ENCODE measurements at regions not wholly inside any gene's neighbourhood (a gene's known extent, or its start where the extent isn't known, plus 50 kb on each side); places are given as distances from the start of the nearest gene placed in this dataset.

DNA sequence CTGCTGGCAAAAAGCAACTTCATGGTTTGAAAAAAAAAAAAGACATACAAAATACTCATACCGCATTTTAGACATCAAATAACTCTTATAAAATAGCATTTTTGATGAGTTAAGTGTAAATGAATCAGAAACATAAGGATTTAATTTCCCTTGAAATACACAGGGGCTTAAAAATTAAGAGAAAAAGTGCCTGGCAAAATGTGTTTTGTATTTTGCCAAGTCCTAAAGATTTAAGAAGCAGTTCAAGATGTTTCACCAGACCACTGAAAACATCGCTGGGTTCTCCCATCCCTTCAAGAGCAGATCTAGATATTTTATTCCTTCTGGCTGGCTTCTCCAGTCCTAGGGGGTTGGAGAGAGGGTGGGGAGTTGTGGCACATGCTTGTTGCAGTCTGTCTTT lies 396.4 kb downstream of the INHBA start:
- DNase-seq (ENCODE audit: low read depth) = no peak

DNA sequence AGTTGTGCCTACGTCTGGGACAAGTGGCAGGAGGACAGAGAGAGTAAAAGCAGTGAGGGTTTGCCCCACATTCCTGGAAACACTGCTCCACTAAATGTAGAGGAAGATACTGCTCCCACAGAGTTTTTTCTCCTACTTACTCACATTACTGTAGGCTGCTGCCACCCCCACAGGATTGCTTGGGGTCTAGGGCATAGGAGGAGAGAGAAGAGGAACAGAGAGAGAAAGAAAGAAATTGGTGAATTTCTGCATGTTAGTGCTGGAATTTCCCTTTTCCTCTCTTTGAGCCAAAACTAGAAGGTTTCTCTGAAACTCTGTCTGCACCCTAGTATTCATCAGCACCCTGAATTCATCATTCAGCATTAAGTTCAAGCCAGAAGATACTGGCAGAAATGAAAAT lies 397.9 kb downstream of the INHBA start:
- no peak for DNase-seq (ENCODE audit: low read depth)

DNA sequence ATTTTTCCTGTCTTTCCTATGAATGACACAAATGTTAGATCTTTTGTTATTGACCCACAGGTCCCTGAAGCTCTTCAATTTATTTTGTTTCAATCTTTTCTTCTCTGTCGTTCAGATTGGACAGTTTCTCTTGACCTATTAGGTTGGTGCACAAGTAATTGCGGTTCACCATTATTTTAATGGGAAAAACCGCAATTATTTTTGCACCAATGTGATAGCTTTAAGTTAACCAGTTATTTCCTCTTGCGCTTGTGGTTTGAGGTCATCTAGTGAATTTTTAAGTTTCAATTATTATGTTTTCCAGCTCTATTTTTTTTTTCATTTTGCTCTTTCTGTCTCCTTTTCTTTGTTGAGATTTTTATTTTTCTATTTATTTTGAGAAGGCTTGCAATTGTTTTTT lies 399.2 kb downstream of the INHBA start:
- no peak for DNase-seq (ENCODE audit: low read depth)

DNA sequence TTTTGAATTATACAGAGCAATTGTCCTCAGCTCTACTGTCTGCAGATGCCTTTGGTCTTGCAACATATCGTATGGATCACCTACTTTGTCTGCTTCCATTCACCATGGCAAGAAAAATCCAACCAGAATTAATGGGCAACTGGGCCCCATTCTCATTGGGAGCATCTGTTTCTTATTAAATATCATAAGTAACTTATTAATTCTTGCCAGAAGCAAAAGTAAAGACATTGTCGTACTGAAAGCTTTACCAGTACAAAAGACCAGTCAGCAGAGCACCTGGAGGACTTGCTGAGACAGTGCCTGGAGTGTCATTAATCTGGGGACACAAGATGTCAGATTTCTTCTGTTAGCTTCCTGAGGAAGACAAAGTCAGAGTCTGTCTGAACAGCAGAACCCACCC lies 404.5 kb downstream of the INHBA start:
- DNase-seq (ENCODE audit: low read depth) = no peak

DNA sequence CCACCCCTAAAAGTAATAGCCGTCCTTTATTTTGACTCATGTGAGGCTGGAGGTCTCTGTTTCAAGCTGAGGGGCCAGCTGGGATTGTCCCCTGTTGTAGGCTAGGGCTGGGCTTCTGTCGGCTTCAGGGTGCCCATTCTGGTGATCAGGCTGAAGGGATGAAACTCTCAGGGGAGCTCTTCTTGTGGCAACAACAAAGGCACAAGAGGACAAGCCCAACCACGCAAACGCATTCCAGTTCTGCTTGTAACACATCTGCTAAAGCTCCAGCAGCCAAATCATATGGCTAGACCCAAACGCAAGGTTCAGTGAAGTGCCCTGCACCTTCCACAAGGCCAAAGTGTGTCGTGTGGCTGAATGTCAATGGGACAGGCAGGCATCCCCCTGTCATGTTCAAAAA lies 405.7 kb downstream of the INHBA start:
- peak; percentile 24 for DNase-seq (ENCODE audit: low read depth)

DNA sequence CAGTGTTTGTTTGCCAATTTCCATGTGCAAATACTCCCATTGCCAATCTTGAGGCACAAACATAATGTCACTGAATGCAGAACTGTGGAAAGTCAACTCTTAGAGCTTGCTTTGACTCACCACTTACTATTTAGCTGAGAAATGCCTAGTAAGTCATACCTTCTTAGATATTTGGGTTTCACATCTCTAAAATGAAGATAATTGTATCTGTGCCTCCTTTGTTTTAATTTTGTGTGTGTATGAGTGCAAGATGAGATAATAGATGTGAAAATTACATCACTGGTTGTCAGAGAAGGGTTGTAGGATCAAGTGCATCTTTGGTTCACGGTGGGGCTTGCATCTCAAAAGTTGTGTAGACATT lies 407.5 kb downstream of the INHBA start:
- no peak for DNase-seq (ENCODE audit: low read depth)

DNA sequence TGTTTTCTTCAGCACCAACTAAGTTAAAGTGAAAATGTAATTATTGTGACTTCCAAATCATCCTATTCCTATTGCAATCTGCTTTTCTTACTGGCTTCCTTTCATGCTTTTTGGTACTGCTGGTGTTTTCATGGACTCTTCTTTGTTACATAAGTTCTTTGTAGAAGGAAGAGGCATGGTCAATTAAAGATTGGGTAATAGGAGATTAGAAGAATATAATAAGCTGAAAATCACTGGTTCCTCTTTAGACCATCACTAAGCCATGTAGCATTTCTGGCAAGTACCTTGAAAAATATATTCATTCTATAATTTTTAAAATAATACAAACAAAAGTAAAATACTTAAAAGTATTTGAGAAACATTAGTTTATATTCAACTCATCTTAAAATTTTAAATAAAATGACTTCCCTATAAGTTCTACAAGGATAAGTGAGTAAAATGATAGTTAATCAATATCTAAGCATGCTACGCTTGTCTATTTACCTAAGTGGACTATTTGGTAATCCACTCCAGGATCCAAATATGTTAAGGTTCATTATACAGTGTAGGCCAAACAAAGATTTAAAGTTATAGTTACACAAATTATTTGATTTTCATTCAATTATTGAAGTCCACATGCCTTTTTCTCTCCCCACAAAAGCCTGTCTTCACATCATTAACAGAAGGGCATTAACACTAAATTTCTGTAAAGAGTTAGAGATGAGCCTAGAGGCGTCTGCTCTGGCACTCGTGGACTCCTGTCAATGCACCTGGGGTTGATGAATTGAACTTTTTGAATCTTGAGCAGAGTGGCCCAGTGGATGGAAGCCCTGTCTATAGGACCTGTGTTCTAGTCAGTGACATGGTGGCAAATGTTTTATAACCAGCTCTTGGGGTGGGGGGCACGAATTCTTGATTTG lies 408.1 kb downstream of the INHBA start:
- DNase-seq (ENCODE audit: low read depth) = no peak

DNA sequence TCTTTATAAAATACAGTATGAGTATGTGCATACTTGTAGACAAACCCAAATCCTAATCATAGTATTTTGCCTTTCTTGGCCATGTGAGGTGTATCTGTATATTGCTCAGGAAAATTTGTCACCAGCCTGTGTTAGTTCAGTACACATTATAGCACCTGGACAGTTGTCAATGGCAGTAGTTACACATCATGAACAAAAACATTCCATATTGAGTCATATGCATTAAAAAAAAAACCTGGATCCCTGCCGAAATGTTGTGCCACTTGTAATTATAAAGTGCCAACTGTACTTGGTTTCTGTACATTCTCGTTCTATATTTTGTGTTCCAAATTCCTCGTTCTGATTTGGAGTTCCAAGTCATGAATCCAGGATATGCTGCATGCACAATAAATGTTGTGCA lies 410.4 kb downstream of the INHBA start:
- no peak for DNase-seq (ENCODE audit: low read depth)

DNA sequence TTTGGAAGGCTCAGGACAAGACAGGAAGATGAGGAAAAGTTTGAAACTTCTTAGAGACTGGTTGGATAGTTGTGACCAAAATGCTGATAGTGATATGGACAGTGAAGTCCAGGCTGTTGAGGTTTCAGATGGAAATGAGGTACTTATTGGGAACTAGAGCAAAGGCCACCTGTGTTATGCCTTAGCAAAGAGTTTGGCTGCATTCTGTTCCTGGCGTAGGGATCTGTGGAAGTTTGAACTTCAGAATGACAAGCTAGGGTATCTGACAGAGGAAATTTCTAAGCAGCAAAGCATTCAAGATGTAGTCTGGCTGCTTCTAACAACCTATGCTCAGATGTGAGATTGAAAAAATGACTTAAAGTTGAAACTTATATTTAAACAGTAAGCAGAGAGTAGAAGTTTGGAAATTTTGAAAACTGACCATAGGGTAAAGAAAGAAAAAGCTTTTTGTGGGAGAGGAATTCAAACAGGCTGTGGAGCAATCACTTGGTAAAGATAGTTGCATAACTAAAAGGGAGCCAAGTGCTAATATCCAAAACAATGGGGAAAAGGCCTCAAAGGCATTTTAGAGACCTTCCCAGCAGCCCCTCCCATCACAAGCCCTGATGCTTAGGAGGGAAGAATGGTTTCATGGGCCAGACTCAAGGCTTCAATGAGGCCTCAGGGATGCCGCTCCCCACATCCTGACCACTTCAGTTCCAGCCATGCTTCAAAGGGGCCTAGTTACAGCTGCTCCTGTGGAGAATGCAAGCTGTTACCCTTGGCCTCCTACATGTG lies 415.1 kb downstream of the INHBA start:
- peak; percentile 15 for DNase-seq (ENCODE audit: low read depth)

DNA sequence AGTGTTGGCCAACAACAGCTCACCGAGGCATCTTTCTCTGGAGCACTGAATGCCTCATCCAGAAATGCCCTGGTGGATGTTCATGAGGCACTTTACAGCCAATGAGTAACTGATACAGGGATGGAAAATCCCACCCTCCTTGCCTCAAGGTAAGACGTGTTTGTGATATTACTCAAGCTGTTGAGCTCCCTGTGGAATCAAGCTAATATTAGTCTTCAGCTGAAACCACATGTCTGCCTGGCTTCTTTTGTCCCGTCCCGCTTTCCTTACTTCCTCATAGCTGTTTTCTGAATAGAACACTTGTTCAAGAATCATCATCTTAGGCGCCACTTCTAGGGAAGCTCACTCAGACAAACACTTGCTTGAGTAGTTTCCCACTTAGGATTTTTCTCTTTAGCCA lies 422.4 kb downstream of the INHBA start:
- DNase-seq (ENCODE audit: low read depth) = peak; percentile 15

DNA sequence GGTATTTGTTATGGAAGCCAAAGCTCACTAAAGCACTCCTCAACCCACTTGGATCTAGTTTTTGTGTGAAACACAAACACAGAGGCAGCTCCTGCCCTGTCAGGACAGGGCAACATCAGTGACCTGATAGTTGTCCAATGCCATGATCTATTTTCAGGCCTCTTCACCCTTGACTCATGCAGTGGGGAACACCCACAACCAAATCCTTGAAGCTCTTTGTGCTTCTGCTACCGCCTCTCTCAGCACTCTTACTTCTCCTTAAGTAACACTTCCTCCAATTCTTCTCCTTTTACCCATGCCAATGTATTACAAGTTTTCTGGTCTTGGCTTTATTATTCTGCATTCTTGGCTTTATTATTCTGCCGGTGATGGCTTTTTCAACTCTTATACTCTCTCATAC lies 425.3 kb downstream of the INHBA start:
- peak; percentile 29 for DNase-seq (ENCODE audit: low read depth)

DNA sequence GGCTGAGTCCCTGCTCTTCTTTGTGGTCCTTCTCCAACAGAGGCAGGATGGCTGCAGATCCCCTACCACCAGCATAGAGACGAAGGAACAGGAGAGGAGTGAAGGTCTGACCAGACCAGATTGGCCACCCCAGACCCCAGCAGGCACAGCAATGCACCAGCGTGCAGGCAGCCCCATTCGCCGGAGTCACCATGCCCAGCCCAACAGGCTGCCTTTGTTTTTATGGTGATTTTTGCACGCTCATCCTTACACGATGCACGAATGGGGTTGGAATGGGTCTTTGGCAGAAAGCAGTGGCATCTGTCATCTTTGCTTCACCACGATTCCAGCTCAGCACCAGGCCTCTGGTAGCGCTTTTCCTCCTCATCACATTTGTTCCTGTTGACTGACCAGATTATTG lies 427.6 kb downstream of the INHBA start:
- DNase-seq (ENCODE audit: low read depth) = no peak

DNA sequence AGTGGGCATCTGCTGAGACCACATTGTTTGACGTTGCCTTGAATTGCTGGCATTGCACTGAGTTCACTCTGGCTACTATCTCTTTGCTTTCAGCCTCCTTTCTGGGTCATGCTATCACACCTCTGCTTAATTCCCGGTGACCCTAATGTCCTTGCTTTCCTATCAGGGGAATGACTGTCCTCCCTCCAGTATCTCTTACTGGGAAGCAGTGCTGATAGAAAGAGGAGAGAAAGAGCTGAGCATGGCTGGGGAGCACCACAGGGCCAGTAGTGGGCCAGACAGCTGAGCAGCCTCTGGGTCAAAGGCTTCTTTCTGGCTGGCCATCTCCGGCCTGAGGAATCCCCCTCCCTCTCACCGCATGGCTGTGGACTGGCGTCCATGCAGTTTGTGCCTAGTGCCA lies 428.7 kb downstream of the INHBA start:
- DNase-seq (ENCODE audit: low read depth) = no peak

DNA sequence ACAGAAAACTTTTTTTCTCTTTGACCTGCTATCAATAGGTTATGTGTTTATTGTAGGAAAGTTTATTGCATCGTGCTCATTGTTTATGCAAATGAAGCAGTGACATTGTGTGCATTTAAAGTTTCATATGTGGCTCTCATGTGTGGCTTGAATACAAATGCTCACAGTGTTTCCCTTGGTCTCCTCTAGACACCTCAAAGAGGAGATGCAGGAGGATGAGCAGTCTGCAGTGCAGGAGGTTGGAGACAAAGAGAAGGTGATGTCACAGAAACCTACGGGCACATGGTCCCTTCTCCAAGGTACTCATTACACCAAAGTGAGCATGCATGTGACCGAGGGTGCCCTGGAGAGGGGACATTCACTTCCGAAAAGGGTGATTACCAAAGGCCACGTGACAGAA lies 430.2 kb downstream of the INHBA start:
- DNase-seq (ENCODE audit: low read depth) = no peak

DNA sequence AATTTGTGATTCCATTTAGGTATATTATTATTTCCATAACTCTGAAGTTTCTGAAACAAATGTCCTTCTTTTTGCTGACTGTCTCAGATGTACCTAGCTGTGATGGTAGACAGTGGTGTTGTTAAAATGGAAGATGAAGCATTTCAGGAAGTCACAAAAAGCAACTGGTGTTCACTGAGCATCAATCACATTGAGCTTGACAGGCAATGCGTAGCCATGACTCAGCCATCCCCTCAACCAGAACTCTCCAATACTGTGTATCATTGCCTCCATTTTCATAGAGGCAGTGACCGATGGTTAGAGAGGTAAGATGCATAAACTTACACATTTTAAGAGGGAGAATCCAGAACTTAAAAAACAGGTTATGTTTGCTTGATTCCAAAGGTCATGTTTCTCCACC lies 434.0 kb downstream of the INHBA start:
- no peak for DNase-seq (ENCODE audit: low read depth)

DNA sequence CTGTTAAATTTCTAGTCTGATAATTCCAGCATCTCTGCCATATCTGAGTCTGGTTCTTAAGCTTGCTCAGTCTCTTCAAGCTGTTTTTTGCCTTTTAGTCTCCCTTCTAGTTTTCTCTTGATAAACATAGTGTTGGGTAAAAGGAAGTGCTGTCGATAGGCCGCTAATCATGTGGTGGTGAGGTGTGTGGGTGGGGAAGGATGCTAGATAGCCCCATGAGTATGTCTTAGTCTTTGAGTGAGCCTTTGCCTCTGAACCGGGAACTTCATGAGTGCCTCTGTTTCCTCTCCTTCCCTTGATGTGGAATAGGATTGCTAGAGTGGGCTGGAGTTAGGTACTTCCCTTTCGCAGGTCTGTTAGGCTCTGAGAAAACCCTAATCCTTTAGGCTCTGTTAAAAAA lies 441.8 kb downstream of the INHBA start:
- no peak for DNase-seq (ENCODE audit: low read depth)

DNA sequence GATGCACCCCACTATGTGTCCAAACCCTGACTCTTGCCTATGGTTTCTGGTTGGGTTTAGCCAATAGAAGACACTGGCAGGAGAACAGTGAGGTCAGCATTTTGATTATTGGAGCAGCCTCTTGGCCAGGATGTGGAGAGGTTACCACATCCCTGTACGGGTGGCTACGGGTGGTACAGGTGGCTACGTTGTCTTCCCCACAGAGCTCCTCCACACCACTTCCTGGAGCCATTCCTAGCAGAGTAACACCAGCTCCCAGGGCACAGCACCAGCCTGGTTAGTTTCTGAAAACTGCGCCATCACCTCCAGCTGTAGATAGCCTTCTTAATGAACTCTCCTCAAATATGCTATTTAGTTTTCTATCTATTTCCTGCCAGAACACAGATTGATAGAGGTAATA lies 445.2 kb downstream of the INHBA start:
- DNase-seq (ENCODE audit: low read depth) = no peak

DNA sequence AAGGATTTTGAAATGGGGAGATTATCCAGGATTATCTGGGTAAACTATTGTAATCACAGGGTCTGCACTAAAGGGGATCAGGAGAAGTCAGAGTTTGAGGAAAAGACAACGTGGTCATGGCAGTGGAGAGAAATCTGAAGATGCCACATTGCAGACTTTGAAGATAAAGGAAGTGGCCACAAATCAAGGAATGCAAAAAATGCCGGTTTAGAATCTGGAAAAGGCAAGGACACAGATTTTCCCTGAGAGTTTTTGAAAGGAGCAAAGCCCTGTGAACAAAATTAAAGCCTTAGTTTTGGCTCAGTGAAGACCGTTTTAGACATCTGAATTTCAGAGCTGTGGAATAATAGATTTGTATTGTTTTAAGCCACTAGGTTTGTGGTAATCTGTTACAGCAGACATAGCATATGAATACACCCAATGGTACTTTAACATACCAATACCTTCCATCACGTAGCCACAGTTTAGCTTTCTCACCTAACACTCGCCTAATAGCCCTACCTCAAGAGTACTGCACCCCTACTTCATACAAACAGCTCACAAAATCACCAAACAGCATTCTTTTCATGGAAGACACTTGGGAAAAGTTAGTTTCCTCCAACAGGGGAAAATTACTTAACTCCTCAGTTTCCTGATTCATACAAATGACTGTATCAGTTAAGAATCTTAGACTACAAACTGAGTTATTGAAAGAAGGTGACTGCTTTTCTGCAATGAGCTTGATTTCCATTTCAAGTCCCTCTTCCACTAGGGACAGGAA lies 446.5 kb downstream of the INHBA start:
- DNase-seq (ENCODE audit: low read depth) = no peak

DNA sequence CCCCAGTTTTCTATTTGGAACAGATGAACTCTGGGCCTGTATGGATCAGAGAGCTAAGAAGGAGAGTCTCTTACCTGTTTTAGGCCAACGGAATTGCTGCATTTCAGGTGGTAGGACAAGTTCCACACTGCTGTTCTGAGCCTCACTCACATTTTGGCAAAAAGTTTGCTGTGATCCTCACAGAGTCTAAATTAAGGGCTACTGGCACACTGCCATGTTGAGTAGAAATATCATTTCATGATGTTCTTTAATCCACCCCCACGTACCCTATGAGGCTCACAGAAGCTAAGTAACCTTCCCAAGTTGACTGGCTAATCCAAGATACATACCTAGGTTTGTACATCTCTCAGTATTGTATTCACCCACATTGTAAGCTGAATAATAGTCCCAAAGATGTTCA lies 447.2 kb downstream of the INHBA start:
- DNase-seq (ENCODE audit: low read depth) = no peak

DNA sequence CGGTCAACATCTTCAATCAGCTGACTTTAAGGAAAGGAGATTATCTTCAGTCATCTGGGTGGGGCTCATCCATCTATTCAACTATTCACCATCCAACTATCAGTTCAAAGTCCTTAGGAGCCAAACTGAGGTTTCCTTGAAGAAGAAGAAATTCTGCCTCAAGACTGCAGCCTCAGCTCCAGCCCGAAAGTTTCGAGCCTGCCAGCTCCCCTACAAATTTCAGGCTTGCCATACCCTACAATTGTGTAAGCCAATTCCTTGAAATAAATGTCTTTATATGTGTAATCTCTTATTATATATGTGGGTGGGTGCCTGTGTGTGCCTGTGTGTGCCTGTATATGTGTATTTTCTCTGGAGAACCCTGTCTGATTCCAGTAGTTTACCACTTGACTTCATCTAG lies 447.8 kb downstream of the INHBA start:
- DNase-seq (ENCODE audit: low read depth) = no peak

DNA sequence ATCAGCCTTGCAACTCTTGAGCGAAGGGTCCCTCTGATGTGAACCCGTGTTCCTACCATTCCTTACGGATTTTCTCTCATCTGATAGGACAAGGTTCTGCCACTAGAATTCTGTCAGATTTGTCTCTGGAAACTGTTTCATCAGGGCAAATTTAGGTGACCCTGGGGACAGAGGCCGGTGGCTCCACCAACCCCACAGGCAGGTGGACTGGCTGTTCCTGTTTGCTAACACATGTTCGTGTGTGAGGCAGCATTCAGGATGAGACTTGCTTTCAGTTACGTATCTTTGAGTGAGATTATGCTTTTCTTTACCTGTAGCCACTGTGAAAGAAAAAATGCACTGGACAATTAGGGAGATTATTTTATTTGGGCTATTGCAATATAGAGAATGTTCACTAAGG lies 449.9 kb downstream of the INHBA start:
- DNase-seq (ENCODE audit: low read depth) = no peak

DNA sequence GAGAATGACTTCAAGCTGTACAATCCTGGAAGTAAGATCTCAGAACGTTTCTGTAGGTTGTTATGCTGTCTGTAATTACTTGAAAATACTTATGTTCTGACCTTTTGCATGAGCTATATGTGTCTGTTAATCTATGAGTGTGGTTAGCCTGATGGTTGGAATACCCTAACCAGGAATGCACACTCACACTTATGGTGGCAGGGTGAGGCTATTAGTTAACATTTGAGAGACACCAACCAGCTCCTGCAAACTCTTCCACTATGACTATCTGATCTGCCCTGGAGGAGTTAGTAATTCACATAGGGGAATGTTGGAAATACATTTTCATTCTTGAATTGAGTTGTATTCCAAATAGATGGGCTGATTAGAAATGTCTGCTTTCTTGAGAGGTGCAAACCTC lies 450.3 kb downstream of the INHBA start:
- no peak for DNase-seq (ENCODE audit: low read depth)
